GM12878 (cell line): ENCODE measurements at regions not wholly inside any gene's neighbourhood (a gene's known extent, or its start where the extent isn't known, plus 50 kb on each side); places are given as distances from the start of the nearest gene placed in this dataset.

Experiments
- ATAC-seq: fragments of 200-7000 bp; cut with Tn5 transposase; 3 replicates; pipeline ENCODE4 v1.9.1; 2020; ENCODE audit warnings: mild to moderate bottlenecking, moderate library complexity
- BruUV-seq: library from RNA; stranded (reverse); fragments of 400-500 nt; replicated peaks from 2 replicates; lab custom pipeline; 2021; lab: Mats Ljungman, UMichigan
- CTCF ChIA-PET: fragments of 300-600 bp; sonication (Branson Sonifier 250); formaldehyde crosslinking; extraction: SDS; loops from one replicate; lab custom pipeline; 2021; ENCODE audit warnings: inconsistent platforms; lab: Yijun Ruan, JAX
- POLR2A ChIA-PET: fragments of 350-600 bp; formaldehyde crosslinking; extraction: SDS; loops from one replicate; lab custom pipeline; 2021; ENCODE audit warnings: inconsistent platforms; lab: Charles Lee
- RAD21 ChIA-PET: fragments of 300-600 bp; sonication (Branson Sonifier 250); formaldehyde crosslinking; loops from one replicate; lab custom pipeline; 2023; ENCODE audit warnings: antibody characterized with exemption; ENCODE audit not compliant: unreplicated experiment; lab: Charles Lee
- SMC1A ChIA-PET: fragments of 300-600 bp; sonication (Branson Sonifier 250); formaldehyde crosslinking; loops from one replicate; lab custom pipeline; 2023; ENCODE audit not compliant: unreplicated experiment, uncharacterized antibody; lab: Charles Lee
- DNase-seq: peaks from one replicate; pipeline ENCODE4 v3.0.0-alpha.2; 2011; ENCODE audit warnings: low read depth, low spot score
- FAIRE-seq: peaks from 3 replicates; lab custom pipeline; 2011; peaks lifted over from hg19 to GRCh38; lab: Jason Lieb, UNC
- H2AFZ ChIP-seq: 2 replicates; pipeline ENCODE4 v1.6.0; 2011; ENCODE audit warnings: low read depth, low read length, control low read depth; ENCODE audit not compliant: control insufficient read depth
- H3K27ac ChIP-seq: 2 replicates; pipeline ENCODE4 v1.5.1; 2011; ENCODE audit warnings: control low read depth; ENCODE audit not compliant: control insufficient read depth, insufficient read depth
- H3K27me3 ChIP-seq, 2 experiments: replicated peaks in 1 of 2; 2 replicates each; pipeline versions ENCODE4 v1.6.0 to v1.6.1; 2011; ENCODE audit warnings: low read length in 1 of 2; ENCODE audit not compliant: control insufficient read depth in 2 of 2, insufficient read depth in 2 of 2
- H3K36me3 ChIP-seq, 2 experiments: 2 replicates each; pipeline ENCODE4 v1.5.1; 2011; ENCODE audit warnings: low read length in 1 of 2; ENCODE audit not compliant: control insufficient read depth in 2 of 2, insufficient read depth in 2 of 2
- H3K4me1 ChIP-seq: 2 replicates; pipeline ENCODE4 v1.6.1; 2011; ENCODE audit warnings: mild to moderate bottlenecking, low read length, moderate library complexity, mixed read lengths; ENCODE audit not compliant: control insufficient read depth, insufficient read depth
- H3K4me2 ChIP-seq: 2 replicates; pipeline ENCODE4 v1.6.0; 2011; ENCODE audit warnings: control low read depth; ENCODE audit not compliant: control insufficient read depth, insufficient read depth
- H3K4me3 ChIP-seq: fragments of 200-600 bp; sonication (generic); 2 replicates; pipeline ENCODE4 v1.5.1; 2016
- H3K79me2 ChIP-seq: 2 replicates; pipeline ENCODE4 v1.6.0; 2011; ENCODE audit warnings: low read length; ENCODE audit not compliant: control insufficient read depth, insufficient read depth
- H3K9ac ChIP-seq: 2 replicates; pipeline ENCODE4 v1.8.0; 2011; ENCODE audit warnings: low read length, control low read depth, mixed read lengths; ENCODE audit not compliant: control insufficient read depth, insufficient read depth
- H3K9me3 ChIP-seq: replicated peaks from 3 replicates; pipeline ENCODE4 v1.5.1; 2011; ENCODE audit warnings: mild to moderate bottlenecking, low read length; ENCODE audit not compliant: control insufficient read depth, insufficient read depth
- H4K20me1 ChIP-seq: 2 replicates; pipeline ENCODE4 v1.6.0; 2011; ENCODE audit not compliant: control insufficient read depth, insufficient read depth
- ASH2L ChIP-seq: fragments of 300-600, 200-600 bp; sonication (generic); IDR thresholded peaks from 2 replicates; pipeline ENCODE4 v1.6.1; 2017; ENCODE audit warnings: low read depth, mild to moderate bottlenecking, borderline replicate concordance
- ATF7 ChIP-seq: fragments of 450-650 bp; IDR thresholded peaks from 2 replicates; pipeline ENCODE4 v1.6.1; 2016; ENCODE audit warnings: low read depth, mild to moderate bottlenecking
- BRCA1 ChIP-seq: IDR thresholded peaks from 2 replicates; pipeline ENCODE4 v1.6.1; 2011; ENCODE audit warnings: low read depth, low read length, improper control_type of control experiment
- CHD1 ChIP-seq: IDR thresholded peaks from 2 replicates; pipeline ENCODE4 v1.6.1; 2012; ENCODE audit warnings: low read depth, low read length, improper control_type of control experiment
- CREB1 ChIP-seq: IDR thresholded peaks from 2 replicates; pipeline ENCODE4 v1.6.1; 2012; ENCODE audit warnings: low read depth, mild to moderate bottlenecking, inconsistent platforms
- ETV6 ChIP-seq, 2 experiments: fragments of 450-650 bp in 1 of 2; IDR thresholded peaks in 1 of 2; conservative IDR thresholded peaks in 1 of 2; 2 replicates each; pipeline ENCODE4 v1.6.1; 2014; ENCODE audit warnings: antibody characterized with exemption in 1 of 2, borderline replicate concordance in 1 of 2, low read depth in 1 of 2, mild to moderate bottlenecking in 1 of 2, moderate library complexity in 1 of 2
- HDAC2 ChIP-seq: fragments of 200-600 bp; sonication (generic); IDR thresholded peaks from 2 replicates; pipeline ENCODE4 v1.6.1; 2017
- NFIC ChIP-seq: IDR thresholded peaks from 2 replicates; pipeline ENCODE4 v1.6.1; 2012; ENCODE audit warnings: low read depth, mild to moderate bottlenecking, inconsistent platforms, low read length, moderate library complexity
- PAX8 ChIP-seq: fragments of 450-650 bp; IDR thresholded peaks from 2 replicates; pipeline ENCODE4 v1.6.1; 2017; ENCODE audit warnings: mild to moderate bottlenecking, moderate library complexity
- RAD21 ChIP-seq: IDR thresholded peaks from 2 replicates; pipeline ENCODE4 v1.6.1; 2011; ENCODE audit warnings: mild to moderate bottlenecking, low read depth, low read length, moderate library complexity; ENCODE audit not compliant: insufficient read depth
- SUPT20H ChIP-seq: IDR thresholded peaks from 2 replicates; pipeline ENCODE4 v1.6.1; 2011; ENCODE audit warnings: low read depth, mild to moderate bottlenecking, low read length, moderate library complexity, borderline replicate concordance; ENCODE audit not compliant: control insufficient read depth
- SUZ12 ChIP-seq: fragments of 200-600 bp; sonication (generic); IDR thresholded peaks from one replicate; pipeline ENCODE4 v1.6.1; 2018; ENCODE audit warnings: antibody characterized with exemption, mild to moderate bottlenecking; ENCODE audit not compliant: unreplicated experiment
- TAF1 ChIP-seq: IDR thresholded peaks from 2 replicates; pipeline ENCODE4 v1.6.1; 2011; ENCODE audit warnings: mild to moderate bottlenecking, low read depth, low read length, borderline replicate concordance
- WGBS: methylation state at CpG from one replicate; pipeline ENCODE4 v1.1.6; 2016; ENCODE audit warnings: low lambda C conversion rate; ENCODE audit not compliant: insufficient replicate concordance, insufficient coverage; ENCODE audit errors: missing lambda C conversion rate; 5-methylcytosine and 5-hydroxymethylcytosine counted together
- in situ Hi-C: fragments of 300-500 bp; cut with MboI; formaldehyde crosslinking; loops from 9 replicates; pipeline ENCODE4 v1.14.3; 2018; ENCODE audit warnings: mixed read lengths
- intact Hi-C: fragments of 100-400 bp; cut with micrococcal nuclease; formaldehyde crosslinking; loops from one replicate; pipeline ENCODE4 v1.14.2; 2022; ENCODE audit not compliant: unreplicated experiment
- TF ChIP-seq, protein P1 (sequence below): fragments of 450-650 bp; IDR thresholded peaks from 2 replicates; pipeline ENCODE4 v1.6.1; 2018; ENCODE audit warnings: mild to moderate bottlenecking, low read depth, moderate library complexity; ENCODE audit not compliant: partially characterized antibody
- TF ChIP-seq, protein P2 (sequence below): IDR thresholded peaks from 2 replicates; pipeline ENCODE4 v1.6.1; 2011; ENCODE audit warnings: borderline replicate concordance, low read depth, mild to moderate bottlenecking, moderate library complexity, low read length; ENCODE audit not compliant: insufficient read depth, poor library complexity, severe bottlenecking
- TF ChIP-seq, protein P3 (sequence below), 3 experiments: IDR thresholded peaks in 2 of 3; conservative IDR thresholded peaks in 1 of 3; 2 replicates each; pipeline ENCODE4 v1.5.1; 2011; ENCODE audit warnings: low read depth in 3 of 3, low read length in 3 of 3, mild to moderate bottlenecking in 3 of 3, control low read depth in 2 of 3, moderate library complexity in 2 of 3, inconsistent platforms in 1 of 3, mixed read lengths in 1 of 3; ENCODE audit not compliant: control insufficient read depth in 2 of 3, insufficient read depth in 1 of 3; ENCODE audit errors: extremely low read depth in 1 of 3

DNA sequence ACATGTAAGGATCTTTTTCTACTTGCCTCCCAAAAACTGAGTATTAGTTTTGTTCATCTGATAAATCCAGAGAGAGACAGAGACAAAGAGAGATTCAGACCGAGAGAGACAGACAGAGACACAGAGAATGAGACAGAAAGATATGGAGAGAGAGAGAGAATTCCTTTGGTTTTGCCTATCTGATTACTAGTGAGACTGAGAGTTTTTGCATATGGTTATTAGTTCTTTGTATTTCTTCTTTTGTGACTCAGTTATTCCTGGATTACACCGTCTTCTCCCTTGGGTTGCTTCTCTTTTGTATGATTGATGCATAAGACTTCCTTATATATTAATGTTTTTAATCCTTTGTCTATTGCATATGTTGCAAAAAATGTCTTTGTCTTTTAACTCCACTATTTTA is 91.2 kb upstream of the SPATA31C2 start (continued):
- TF ChIP-seq RAD21 (no peak), HDAC2 (no peak), ATF7 (no peak)
- TF ChIP-seq, protein P1, sequence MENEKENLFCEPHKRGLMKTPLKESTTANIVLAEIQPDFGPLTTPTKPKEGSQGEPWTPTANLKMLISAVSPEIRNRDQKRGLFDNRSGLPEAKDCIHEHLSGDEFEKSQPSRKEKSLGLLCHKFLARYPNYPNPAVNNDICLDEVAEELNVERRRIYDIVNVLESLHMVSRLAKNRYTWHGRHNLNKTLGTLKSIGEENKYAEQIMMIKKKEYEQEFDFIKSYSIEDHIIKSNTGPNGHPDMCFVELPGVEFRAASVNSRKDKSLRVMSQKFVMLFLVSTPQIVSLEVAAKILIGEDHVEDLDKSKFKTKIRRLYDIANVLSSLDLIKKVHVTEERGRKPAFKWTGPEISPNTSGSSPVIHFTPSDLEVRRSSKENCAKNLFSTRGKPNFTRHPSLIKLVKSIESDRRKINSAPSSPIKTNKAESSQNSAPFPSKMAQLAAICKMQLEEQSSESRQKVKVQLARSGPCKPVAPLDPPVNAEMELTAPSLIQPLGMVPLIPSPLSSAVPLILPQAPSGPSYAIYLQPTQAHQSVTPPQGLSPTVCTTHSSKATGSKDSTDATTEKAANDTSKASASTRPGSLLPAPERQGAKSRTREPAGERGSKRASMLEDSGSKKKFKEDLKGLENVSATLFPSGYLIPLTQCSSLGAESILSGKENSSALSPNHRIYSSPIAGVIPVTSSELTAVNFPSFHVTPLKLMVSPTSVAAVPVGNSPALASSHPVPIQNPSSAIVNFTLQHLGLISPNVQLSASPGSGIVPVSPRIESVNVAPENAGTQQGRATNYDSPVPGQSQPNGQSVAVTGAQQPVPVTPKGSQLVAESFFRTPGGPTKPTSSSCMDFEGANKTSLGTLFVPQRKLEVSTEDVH = no peak

DNA sequence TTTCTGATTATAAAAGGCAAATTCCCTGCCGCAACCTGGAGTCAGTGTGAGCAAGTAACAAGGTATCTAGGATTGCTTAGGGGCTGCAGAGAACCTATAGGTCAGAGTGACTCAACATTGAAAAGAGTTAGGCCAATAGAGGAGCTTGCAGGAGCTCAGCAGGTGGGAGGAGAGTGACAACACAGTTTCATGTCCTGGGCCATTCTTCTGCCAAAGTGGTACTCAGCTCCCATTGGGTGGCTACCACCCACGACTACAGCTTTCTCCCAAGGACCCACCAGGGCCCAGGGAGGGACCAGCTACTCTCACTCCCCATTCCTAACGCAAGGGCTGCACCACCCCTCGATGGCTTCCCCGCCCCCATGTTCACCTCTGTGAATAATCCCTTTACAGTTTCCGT is 86.7 kb upstream of the SPATA31C2 start:
- H3K36me3 ChIP-seq = no peaks in the 10 kb centered on the region
- no peak overlapping the region for H3K4me2 ChIP-seq
- ATAC-seq (no peak), FAIRE-seq (no peak), DNase-seq (no peak)
- no peaks in the 10 kb centered on the region for H3K27me3 ChIP-seq
- intact Hi-C loops (no loop called here), in situ Hi-C loops (no loop called here)
- H3K79me2 ChIP-seq = no peaks in the 10 kb centered on the region
- no peak overlapping the region for H3K4me3 ChIP-seq
- H3K9ac ChIP-seq = no peak overlapping the region
- ChIA-PET POLR2A (no interaction called here), CTCF (no interaction called here), RAD21 (no interaction called here), SMC1A (no interaction called here)
- 51% methylated on average over 6 of the region's 6 CpGs for WGBS
- no peak overlapping the region for H2AFZ ChIP-seq
- no peak overlapping the region for H3K27ac ChIP-seq
- H3K9me3 ChIP-seq = no peaks in the 10 kb centered on the region; the same call in 2 of the 3 replicates
- H3K4me1 ChIP-seq = no peaks in the 10 kb centered on the region
- H4K20me1 ChIP-seq = no peaks in the 10 kb centered on the region
- BruUV-seq = no TSS peak
- TF ChIP-seq ETV6 (conservative IDR thresholded peaks at IDR 0.05 in 1 of 2, IDR thresholded peaks at IDR 0.05 in 1 of 2; ENCODE audit: borderline replicate concordance in 1 of 2, low read depth in 1 of 2) (no peak), ASH2L (no peak), TAF1 (no peak), RAD21 (no peak), BRCA1 (no peak), PAX8 (no peak), CREB1 (no peak), NFIC (no peak), SUPT20H (no peak), SUZ12 (no peak), CHD1 (no peak)
- TF ChIP-seq, protein P2, sequence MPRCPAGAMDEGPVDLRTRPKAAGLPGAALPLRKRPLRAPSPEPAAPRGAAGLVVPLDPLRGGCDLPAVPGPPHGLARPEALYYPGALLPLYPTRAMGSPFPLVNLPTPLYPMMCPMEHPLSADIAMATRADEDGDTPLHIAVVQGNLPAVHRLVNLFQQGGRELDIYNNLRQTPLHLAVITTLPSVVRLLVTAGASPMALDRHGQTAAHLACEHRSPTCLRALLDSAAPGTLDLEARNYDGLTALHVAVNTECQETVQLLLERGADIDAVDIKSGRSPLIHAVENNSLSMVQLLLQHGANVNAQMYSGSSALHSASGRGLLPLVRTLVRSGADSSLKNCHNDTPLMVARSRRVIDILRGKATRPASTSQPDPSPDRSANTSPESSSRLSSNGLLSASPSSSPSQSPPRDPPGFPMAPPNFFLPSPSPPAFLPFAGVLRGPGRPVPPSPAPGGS = no peak
- TF ChIP-seq, protein P3, sequence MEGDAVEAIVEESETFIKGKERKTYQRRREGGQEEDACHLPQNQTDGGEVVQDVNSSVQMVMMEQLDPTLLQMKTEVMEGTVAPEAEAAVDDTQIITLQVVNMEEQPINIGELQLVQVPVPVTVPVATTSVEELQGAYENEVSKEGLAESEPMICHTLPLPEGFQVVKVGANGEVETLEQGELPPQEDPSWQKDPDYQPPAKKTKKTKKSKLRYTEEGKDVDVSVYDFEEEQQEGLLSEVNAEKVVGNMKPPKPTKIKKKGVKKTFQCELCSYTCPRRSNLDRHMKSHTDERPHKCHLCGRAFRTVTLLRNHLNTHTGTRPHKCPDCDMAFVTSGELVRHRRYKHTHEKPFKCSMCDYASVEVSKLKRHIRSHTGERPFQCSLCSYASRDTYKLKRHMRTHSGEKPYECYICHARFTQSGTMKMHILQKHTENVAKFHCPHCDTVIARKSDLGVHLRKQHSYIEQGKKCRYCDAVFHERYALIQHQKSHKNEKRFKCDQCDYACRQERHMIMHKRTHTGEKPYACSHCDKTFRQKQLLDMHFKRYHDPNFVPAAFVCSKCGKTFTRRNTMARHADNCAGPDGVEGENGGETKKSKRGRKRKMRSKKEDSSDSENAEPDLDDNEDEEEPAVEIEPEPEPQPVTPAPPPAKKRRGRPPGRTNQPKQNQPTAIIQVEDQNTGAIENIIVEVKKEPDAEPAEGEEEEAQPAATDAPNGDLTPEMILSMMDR (IDR thresholded peaks at IDR 0.05 in 2 of 3, conservative IDR thresholded peaks at IDR 0.05 in 1 of 3; ENCODE audit: control insufficient read depth in 2 of 3, extremely low read depth in 1 of 3, insufficient read depth in 1 of 3, low read depth in 3 of 3, low read length in 3 of 3) = no peak
